GM12873 (cell line): ENCODE measurements at regions not wholly inside any gene's neighbourhood (a gene's known extent, or its start where the extent isn't known, plus 50 kb on each side); places are given as distances from the start of the nearest gene placed in this dataset.

Experiments used
- TF ChIP-seq, protein P1 (sequence below): IDR thresholded peaks from 2 replicates; pipeline ENCODE4 v1.5.1; 2012; ENCODE audit warnings: low read depth, mild to moderate bottlenecking, moderate library complexity, low read length, control low read depth; ENCODE audit not compliant: insufficient read depth; ENCODE audit errors: missing control alignments

DNA sequence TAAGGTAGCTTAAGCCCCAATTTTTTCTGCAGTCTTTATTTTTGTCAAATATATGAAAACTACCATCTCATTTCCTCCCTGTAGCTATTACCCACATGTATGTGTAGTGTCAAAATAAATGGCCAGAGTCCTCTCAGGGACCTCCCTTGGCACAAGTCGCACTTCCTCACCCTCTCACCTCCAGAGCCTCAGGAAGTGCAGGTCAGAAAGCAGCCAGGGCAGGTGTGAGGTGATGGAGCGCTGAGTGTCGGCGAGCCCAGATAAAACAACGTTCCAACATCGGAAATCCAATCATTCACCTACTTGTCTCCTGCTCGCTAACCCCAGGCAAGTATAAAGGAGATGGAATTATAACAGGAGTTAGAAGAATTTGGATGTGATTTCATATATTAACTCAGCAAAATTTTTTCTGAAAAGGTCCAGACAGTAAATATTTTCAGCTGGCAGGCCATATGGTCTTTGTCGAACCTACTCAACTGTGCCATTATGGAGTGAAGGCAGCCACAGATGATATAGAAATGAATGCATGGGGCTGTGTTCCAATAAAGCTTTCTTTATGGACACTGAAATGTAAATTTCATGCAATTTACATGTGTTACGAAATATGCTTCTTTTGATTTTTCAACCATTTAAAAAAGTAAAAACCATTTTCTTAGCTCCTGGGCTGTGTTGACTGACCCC lies 76.8 kb upstream of the ERG start:
- TF ChIP-seq, protein P1, sequence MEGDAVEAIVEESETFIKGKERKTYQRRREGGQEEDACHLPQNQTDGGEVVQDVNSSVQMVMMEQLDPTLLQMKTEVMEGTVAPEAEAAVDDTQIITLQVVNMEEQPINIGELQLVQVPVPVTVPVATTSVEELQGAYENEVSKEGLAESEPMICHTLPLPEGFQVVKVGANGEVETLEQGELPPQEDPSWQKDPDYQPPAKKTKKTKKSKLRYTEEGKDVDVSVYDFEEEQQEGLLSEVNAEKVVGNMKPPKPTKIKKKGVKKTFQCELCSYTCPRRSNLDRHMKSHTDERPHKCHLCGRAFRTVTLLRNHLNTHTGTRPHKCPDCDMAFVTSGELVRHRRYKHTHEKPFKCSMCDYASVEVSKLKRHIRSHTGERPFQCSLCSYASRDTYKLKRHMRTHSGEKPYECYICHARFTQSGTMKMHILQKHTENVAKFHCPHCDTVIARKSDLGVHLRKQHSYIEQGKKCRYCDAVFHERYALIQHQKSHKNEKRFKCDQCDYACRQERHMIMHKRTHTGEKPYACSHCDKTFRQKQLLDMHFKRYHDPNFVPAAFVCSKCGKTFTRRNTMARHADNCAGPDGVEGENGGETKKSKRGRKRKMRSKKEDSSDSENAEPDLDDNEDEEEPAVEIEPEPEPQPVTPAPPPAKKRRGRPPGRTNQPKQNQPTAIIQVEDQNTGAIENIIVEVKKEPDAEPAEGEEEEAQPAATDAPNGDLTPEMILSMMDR, result no peak

DNA sequence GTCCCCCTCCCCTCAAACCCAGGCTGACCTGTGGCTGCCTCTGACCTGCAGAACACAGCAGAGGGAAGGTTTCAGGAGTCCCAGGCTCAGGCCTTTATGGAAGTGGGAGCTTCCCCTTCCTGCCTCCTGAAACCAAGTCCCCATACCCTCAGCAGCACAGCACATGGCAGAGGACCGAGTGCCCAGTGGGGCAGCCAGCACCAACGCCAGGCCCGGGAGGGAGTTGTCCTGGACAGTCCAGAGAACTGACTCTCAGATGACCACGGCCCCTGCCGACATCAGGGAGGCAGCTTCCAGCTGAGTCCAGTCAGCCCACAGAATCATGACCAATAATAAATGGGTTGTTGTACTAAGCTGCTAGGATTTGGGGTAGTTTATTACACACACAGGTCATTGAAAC lies 79.6 kb upstream of the ERG start:
- TF ChIP-seq, protein P1, result no peak

DNA sequence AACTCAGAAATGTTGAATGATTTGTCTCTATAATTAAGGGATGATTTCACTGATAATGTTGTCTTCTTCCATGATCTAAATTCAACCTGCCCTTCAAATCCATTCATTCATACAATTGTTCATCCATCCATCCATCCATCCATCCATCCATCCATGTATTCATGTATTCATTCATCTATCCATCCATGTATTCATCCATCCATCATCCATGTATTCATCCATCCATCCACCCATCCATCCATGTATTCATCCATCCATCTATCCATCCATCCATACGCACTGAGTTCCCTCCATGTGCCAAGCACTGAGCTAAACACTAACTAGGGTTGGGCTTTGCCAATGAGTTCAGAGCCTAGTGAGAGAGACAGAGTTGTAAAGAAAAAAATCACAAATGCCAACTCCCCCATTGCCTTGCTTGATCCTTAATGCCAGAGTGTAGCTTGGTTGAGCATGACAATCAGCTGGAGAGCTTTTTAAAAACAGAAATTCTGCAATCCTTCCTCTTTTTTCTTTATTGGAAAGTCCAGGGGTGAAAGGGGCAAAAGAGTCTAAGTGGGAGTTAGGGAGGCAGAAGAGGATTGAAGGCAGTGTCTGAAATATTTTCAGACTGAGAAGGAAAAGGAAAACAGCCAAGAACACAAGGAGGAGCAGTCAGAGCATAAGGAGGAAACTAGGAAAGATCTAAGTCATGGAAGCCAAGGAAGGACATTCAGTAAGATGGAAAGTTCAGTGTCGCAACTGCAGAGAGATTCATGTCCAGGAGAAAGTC lies 92.4 kb upstream of the ERG start:
- TF ChIP-seq, protein P1, result no peak

DNA sequence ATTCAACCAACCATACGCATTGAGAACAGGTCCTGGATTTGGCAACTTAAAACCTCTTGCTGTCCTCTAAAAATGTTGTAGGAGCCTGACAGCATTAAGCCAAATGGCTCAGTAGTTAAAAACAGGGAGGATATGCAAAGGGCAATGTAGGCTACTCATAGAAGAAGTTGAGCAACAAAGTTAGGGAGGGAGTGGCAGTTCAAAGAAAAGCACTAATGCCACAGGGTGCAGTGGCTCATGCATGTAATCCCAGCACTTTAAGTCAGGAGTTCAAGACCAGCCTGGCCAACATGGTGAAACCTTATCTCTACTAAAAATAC lies 92.9 kb upstream of the ERG start:
- TF ChIP-seq, protein P1, result no peak

DNA sequence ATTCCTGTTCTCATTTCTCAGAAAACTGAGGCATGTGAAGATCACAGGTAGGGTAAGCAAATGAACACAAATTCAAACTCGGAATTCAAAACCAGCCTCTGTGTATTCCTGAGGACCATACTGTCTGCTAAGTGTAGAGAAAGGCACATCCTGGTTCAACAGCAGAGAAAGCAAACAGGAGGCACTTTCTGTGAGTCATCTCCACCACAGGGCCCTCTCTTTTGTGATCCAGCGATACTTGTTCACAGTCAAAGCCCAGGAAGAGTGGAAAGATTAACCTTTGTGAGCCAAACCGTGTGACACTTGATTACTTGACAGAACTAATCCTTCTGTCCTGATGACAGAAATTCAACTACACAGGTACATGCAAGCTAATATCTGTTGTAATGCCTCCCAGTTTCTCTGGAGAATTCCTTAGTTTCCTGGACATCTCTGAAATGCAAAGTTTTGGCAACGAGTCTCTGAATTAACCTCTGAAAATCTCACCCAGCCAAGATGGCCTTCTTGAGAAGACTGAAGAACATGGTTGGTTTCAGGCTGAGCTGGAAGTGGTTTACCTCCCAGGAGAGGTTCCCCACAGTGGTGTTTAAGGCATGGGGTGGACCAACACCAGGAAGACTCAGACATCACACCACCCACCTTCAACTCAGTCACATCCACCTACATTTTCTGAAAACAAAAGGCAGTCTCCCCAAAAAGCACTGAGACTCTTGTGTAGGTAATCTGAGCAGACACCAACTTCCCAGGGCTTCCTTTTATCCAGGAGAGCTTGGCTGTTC lies 98.2 kb upstream of the ERG start:
- TF ChIP-seq, protein P1, result no peak

DNA sequence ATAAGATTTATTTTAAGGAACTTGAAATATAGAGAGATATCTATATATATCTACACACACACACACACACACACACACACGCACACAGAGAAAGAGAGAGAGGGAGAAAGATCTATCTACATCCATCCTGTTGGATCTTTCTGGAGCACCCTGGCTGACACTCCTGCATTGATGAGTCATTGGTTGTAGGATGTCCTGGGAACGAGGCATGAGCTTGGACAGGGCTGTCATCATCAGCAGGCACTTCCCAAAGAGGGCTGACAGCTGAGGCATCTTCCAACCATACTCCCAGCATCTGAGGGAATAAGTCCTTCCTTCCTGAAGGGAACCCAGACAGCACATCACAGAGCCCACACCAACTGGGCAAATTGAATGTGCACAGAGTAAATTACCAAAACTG lies 99.1 kb upstream of the ERG start:
- TF ChIP-seq, protein P1, result no peak

DNA sequence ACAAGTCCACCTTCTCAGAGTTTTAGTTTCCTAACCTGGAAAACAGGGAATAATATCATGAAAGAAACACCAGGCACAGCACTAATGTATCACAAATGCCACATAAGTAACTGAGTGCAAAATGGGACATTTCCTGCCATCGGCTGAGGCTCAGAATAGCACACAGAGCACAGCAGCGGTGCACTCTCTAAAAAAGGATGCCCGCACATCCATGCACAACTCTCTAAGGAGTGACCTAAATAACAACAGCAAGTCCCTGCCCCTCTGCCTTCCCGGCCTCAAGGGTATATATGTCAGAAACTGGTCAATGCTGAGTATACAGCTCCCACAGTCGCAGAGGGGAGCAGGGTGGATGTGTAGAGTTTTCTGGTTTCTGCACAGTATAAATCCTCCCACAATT lies 100.1 kb upstream of the ERG start:
- TF ChIP-seq, protein P1, result no peak
